ENCODE measurements at regions not wholly inside any gene's neighbourhood (a gene's known extent, or its start where the extent isn't known, plus 50 kb on each side); places are given as distances from the start of the nearest gene placed in this dataset.
"Not testable (repeated sequence)": the region's sequence is repeated elsewhere in the genome, so short reads cannot be mapped to it uniquely, and the experiment has no call there.

GRCh38 chr12:89826468-89826867, 117.8 kb upstream of the ATP2B1 start:
- WGBS = 84% methylated on average over 2 of the region's 2 CpGs
- no peak for DNase-seq (ENCODE audit: extremely low spot score)
- no peaks in the 10 kb centered on the region for H3K4me1 ChIP-seq (ENCODE audit: insufficient read depth)
- H3K4me3 ChIP-seq (ENCODE audit: low read depth, low read length) = no peak overlapping the region
- H3K27ac ChIP-seq (ENCODE audit: low read depth) = no peak overlapping the region
- H3K36me3 ChIP-seq (ENCODE audit: insufficient read depth) = no peaks in the 10 kb centered on the region

GRCh38 chr12:89825591-89826449, 117.2 kb upstream of the ATP2B1 start:
- Histone ChIP-seq H3K4me1 (ENCODE audit: insufficient read depth) (no peaks in the 10 kb centered on the region), H3K27ac (ENCODE audit: low read depth) (no peak overlapping the region), H3K36me3 (ENCODE audit: insufficient read depth) (no peaks in the 10 kb centered on the region), H3K4me3 (ENCODE audit: low read depth, low read length) (no peak overlapping the region)
- no peak for DNase-seq (ENCODE audit: extremely low spot score)
- 84% methylated on average over 6 of the region's 6 CpGs for WGBS

GRCh38 chr12:89824822-89825221, 116.2 kb upstream of the ATP2B1 start:
- no peak overlapping the region for H3K4me3 ChIP-seq (ENCODE audit: low read depth, low read length)
- no peak for DNase-seq (ENCODE audit: extremely low spot score)
- H3K4me1 ChIP-seq (ENCODE audit: insufficient read depth) = no peaks in the 10 kb centered on the region
- no peak overlapping the region for H3K27ac ChIP-seq (ENCODE audit: low read depth)
- H3K36me3 ChIP-seq (ENCODE audit: insufficient read depth) = no peaks in the 10 kb centered on the region
- 56% methylated on average over 2 of the region's 2 CpGs for WGBS

- not testable (repeated sequence) for H3K4me1 ChIP-seq (ENCODE audit: insufficient read depth); DNase-seq (ENCODE audit: extremely low spot score); H3K4me3 ChIP-seq (ENCODE audit: low read depth, low read length); H3K27ac ChIP-seq (ENCODE audit: low read depth); H3K36me3 ChIP-seq (ENCODE audit: insufficient read depth)
- WGBS = 98% methylated on average over 6 of the region's 6 CpGs
Observed at GRCh38 chr12:89822992-89823391, 114.4 kb upstream of the ATP2B1 start.

GRCh38 chr12:89821896-89822295, 113.3 kb upstream of the ATP2B1 start:
- H3K4me3 ChIP-seq (ENCODE audit: low read depth, low read length) = no peak overlapping the region
- no peaks in the 10 kb centered on the region for H3K36me3 ChIP-seq (ENCODE audit: insufficient read depth)
- no peaks in the 10 kb centered on the region for H3K4me1 ChIP-seq (ENCODE audit: insufficient read depth)
- no peak for DNase-seq (ENCODE audit: extremely low spot score)
- no peak overlapping the region for H3K27ac ChIP-seq (ENCODE audit: low read depth)

GRCh38 chr12:89817501-89818226, 109.0 kb upstream of the ATP2B1 start:
- Histone ChIP-seq H3K36me3 (ENCODE audit: insufficient read depth) (no peaks in the 10 kb centered on the region), H3K4me3 (ENCODE audit: low read depth, low read length) (no peak overlapping the region), H3K4me1 (ENCODE audit: insufficient read depth) (no peaks in the 10 kb centered on the region), H3K27ac (ENCODE audit: low read depth) (no peak overlapping the region)
- DNase-seq (ENCODE audit: extremely low spot score) = no peak
- 54% methylated on average over 2 of the region's 2 CpGs for WGBS

GRCh38 chr12:89815225-89815624, 106.6 kb upstream of the ATP2B1 start:
- Histone ChIP-seq H3K36me3 (ENCODE audit: insufficient read depth) (no peaks in the 10 kb centered on the region), H3K4me1 (ENCODE audit: insufficient read depth) (no peaks in the 10 kb centered on the region), H3K27ac (ENCODE audit: low read depth) (no peak overlapping the region), H3K4me3 (ENCODE audit: low read depth, low read length) (no peak overlapping the region)
- DNase-seq (ENCODE audit: extremely low spot score) = no peak
- WGBS = 95% methylated on average over 3 of the region's 3 CpGs

- no peak overlapping the region for H3K4me3 ChIP-seq (ENCODE audit: low read depth, low read length)
- no peak for DNase-seq (ENCODE audit: extremely low spot score)
- H3K4me1 ChIP-seq (ENCODE audit: insufficient read depth) = no peaks in the 10 kb centered on the region
- H3K36me3 ChIP-seq (ENCODE audit: insufficient read depth) = no peaks in the 10 kb centered on the region
- no peak overlapping the region for H3K27ac ChIP-seq (ENCODE audit: low read depth)
Observed at GRCh38 chr12:89803412-89803811, 94.8 kb upstream of the ATP2B1 start.

GRCh38 chr12:89801284-89801683, 92.6 kb upstream of the ATP2B1 start:
- Histone ChIP-seq H3K27ac (ENCODE audit: low read depth) (no peak overlapping the region), H3K4me3 (ENCODE audit: low read depth, low read length) (no peak overlapping the region), H3K4me1 (ENCODE audit: insufficient read depth) (no peaks in the 10 kb centered on the region), H3K36me3 (ENCODE audit: insufficient read depth) (no peaks in the 10 kb centered on the region)
- DNase-seq (ENCODE audit: extremely low spot score) = no peak
- WGBS = 77% methylated on average over 2 of the region's 2 CpGs

GRCh38 chr12:89800435-89800834, 91.8 kb upstream of the ATP2B1 start:
- Histone ChIP-seq H3K36me3 (ENCODE audit: insufficient read depth) (no peaks in the 10 kb centered on the region), H3K27ac (ENCODE audit: low read depth) (no peak overlapping the region), H3K4me1 (ENCODE audit: insufficient read depth) (no peaks in the 10 kb centered on the region), H3K4me3 (ENCODE audit: low read depth, low read length) (no peak overlapping the region)
- DNase-seq (ENCODE audit: extremely low spot score) = no peak

GRCh38 chr12:89799316-89799715, 90.7 kb upstream of the ATP2B1 start:
- no peak for DNase-seq (ENCODE audit: extremely low spot score)
- Histone ChIP-seq H3K4me3 (ENCODE audit: low read depth, low read length) (no peak overlapping the region), H3K4me1 (ENCODE audit: insufficient read depth) (no peaks in the 10 kb centered on the region), H3K27ac (ENCODE audit: low read depth) (no peak overlapping the region), H3K36me3 (ENCODE audit: insufficient read depth) (no peaks in the 10 kb centered on the region)
- WGBS = 97% methylated on average over 3 of the region's 3 CpGs

- Histone ChIP-seq H3K4me1 (ENCODE audit: insufficient read depth) (no peaks in the 10 kb centered on the region), H3K36me3 (ENCODE audit: insufficient read depth) (no peaks in the 10 kb centered on the region), H3K4me3 (ENCODE audit: low read depth, low read length) (no peak overlapping the region), H3K27ac (ENCODE audit: low read depth) (no peak overlapping the region)
- DNase-seq (ENCODE audit: extremely low spot score) = no peak
- WGBS = 95% methylated on average over 2 of the region's 2 CpGs
Observed at GRCh38 chr12:89797436-89797835, 88.8 kb upstream of the ATP2B1 start.

- Histone ChIP-seq H3K27ac (ENCODE audit: low read depth) (no peak overlapping the region), H3K36me3 (ENCODE audit: insufficient read depth) (no peaks in the 10 kb centered on the region), H3K4me1 (ENCODE audit: insufficient read depth) (no peaks in the 10 kb centered on the region), H3K4me3 (ENCODE audit: low read depth, low read length) (no peak overlapping the region)
- 98% methylated on average over 1 of the region's 1 CpG for WGBS
- DNase-seq (ENCODE audit: extremely low spot score) = no peak
Observed at GRCh38 chr12:89796798-89797382, 88.3 kb upstream of the ATP2B1 start.

GRCh38 chr12:89793946-89794345, 85.3 kb upstream of the ATP2B1 start:
- no peaks in the 10 kb centered on the region for H3K36me3 ChIP-seq (ENCODE audit: insufficient read depth)
- no peaks in the 10 kb centered on the region for H3K4me1 ChIP-seq (ENCODE audit: insufficient read depth)
- H3K27ac ChIP-seq (ENCODE audit: low read depth) = no peak overlapping the region
- H3K4me3 ChIP-seq (ENCODE audit: low read depth, low read length) = no peak overlapping the region
- no peak for DNase-seq (ENCODE audit: extremely low spot score)
